Mesothelial cell of epicardium (in vitro differentiated cells): ENCODE measurements at regions not wholly inside any gene's neighbourhood (a gene's known extent, or its start where the extent isn't known, plus 50 kb on each side); places are given as distances from the start of the nearest gene placed in this dataset.

ENCODE experiments used
- DNase-seq, 2 experiments: peaks; one replicate each; pipeline ENCODE4 v3.0.0; 2021; ENCODE audit warnings: low spot score in 2 of 2; ENCODE audit not compliant: unreplicated experiment in 2 of 2
- H3K27ac Mint-ChIP-seq: 2 replicates; pipeline ENCODE4 v1.8.0; 2021; ENCODE audit warnings: mixed read lengths
- H3K27me3 Mint-ChIP-seq: 2 replicates; pipeline ENCODE4 v1.8.0; 2021; ENCODE audit warnings: low read depth, mixed read lengths
- H3K36me3 Mint-ChIP-seq: 2 replicates; pipeline ENCODE4 v1.8.0; 2021; ENCODE audit warnings: mixed read lengths
- H3K4me1 Mint-ChIP-seq: 2 replicates; pipeline ENCODE4 v1.8.0; 2021; ENCODE audit warnings: mixed read lengths
- H3K4me3 Mint-ChIP-seq: 2 replicates; pipeline ENCODE4 v1.8.0; 2021; ENCODE audit warnings: mild to moderate bottlenecking, moderate library complexity, mixed read lengths
- H3K9me3 Mint-ChIP-seq: 2 replicates; pipeline ENCODE4 v1.8.0; 2021; ENCODE audit warnings: mixed read lengths
- CTCF ChIP-seq: fragments of 200-600 bp; sonication (generic); IDR thresholded peaks from one replicate; pipeline ENCODE4 v1.5.0; 2021; ENCODE audit warnings: antibody characterized with exemption; ENCODE audit not compliant: unreplicated experiment

GRCh38 chr1:24986372-24986965 is 56.4 kb upstream of the RUNX3 start:
- Mint-ChIP-seq H3K4me3 (no peak overlapping the region), H3K9me3 (no peaks in the 10 kb centered on the region), H3K36me3 (no peaks in the 10 kb centered on the region), H3K27me3 (peaks cover 29% of the 10 kb centered on the region), H3K4me1 (no peaks in the 10 kb centered on the region), H3K27ac (peak overlapping the region; percentile 8)
- no peak for DNase-seq
- TF ChIP-seq CTCF, result no peak

GRCh38 chr1:24985737-24986136 is 55.7 kb upstream of the RUNX3 start:
- H3K36me3 Mint-ChIP-seq, result no peaks in the 10 kb centered on the region
- H3K27me3 Mint-ChIP-seq, result peaks cover 24% of the 10 kb centered on the region
- DNase-seq, result no peak
- H3K4me3 Mint-ChIP-seq, result no peak overlapping the region
- H3K9me3 Mint-ChIP-seq, result no peaks in the 10 kb centered on the region
- no peak for TF ChIP-seq CTCF
- H3K4me1 Mint-ChIP-seq, result no peaks in the 10 kb centered on the region
- no peak overlapping the region for H3K27ac Mint-ChIP-seq

GRCh38 chr1:24984800-24985522 is 54.9 kb upstream of the RUNX3 start:
- H3K27ac Mint-ChIP-seq, result no peak overlapping the region
- H3K9me3 Mint-ChIP-seq, result no peaks in the 10 kb centered on the region
- no peaks in the 10 kb centered on the region for H3K4me1 Mint-ChIP-seq
- H3K36me3 Mint-ChIP-seq, result no peaks in the 10 kb centered on the region
- no peak overlapping the region for H3K4me3 Mint-ChIP-seq
- no peak for TF ChIP-seq CTCF
- no peak for DNase-seq
- peaks cover 20% of the 10 kb centered on the region for H3K27me3 Mint-ChIP-seq

GRCh38 chr1:24984300-24984699 is 54.2 kb upstream of the RUNX3 start:
- Mint-ChIP-seq H3K27me3 (peaks cover 15% of the 10 kb centered on the region), H3K27ac (no peak overlapping the region), H3K36me3 (no peaks in the 10 kb centered on the region), H3K9me3 (no peaks in the 10 kb centered on the region), H3K4me3 (no peak overlapping the region), H3K4me1 (no peaks in the 10 kb centered on the region)
- TF ChIP-seq CTCF, result no peak
- no peak for DNase-seq

GRCh38 chr1:24983006-24983680 is 53.1 kb upstream of the RUNX3 start:
- TF ChIP-seq CTCF, result no peak
- H3K27me3 Mint-ChIP-seq, result peaks cover 12% of the 10 kb centered on the region
- DNase-seq, result no peak
- H3K36me3 Mint-ChIP-seq, result no peaks in the 10 kb centered on the region
- no peaks in the 10 kb centered on the region for H3K9me3 Mint-ChIP-seq
- H3K4me1 Mint-ChIP-seq, result no peaks in the 10 kb centered on the region
- no peak overlapping the region for H3K27ac Mint-ChIP-seq
- no peak overlapping the region for H3K4me3 Mint-ChIP-seq
